Body of pancreas (tissue), 4 donors: ENCODE measurements at regions not wholly inside any gene's neighbourhood (a gene's known extent, or its start where the extent isn't known, plus 50 kb on each side); places are given as distances from the start of the nearest gene placed in this dataset.

ENCODE experiments used
- POLR2A ChIP-seq, 3 donors: fragments of 450-650 bp; IDR thresholded peaks; one replicate each; pipeline ENCODE4 v1.6.1; 2016; ENCODE audit warnings: antibody characterized with exemption in 3 of 3, mild to moderate bottlenecking in 2 of 3
- TF ChIP-seq, protein P1 (sequence below), 7 experiments: fragments of 450-650 bp in 4 of 7; fragments of 200-600 bp in 3 of 7; sonication (generic) in 3 of 7; IDR thresholded peaks; one replicate each; pipeline ENCODE4 v1.5.1; 2016 to 2019; ENCODE audit warnings: antibody characterized with exemption in 7 of 7

DNA sequence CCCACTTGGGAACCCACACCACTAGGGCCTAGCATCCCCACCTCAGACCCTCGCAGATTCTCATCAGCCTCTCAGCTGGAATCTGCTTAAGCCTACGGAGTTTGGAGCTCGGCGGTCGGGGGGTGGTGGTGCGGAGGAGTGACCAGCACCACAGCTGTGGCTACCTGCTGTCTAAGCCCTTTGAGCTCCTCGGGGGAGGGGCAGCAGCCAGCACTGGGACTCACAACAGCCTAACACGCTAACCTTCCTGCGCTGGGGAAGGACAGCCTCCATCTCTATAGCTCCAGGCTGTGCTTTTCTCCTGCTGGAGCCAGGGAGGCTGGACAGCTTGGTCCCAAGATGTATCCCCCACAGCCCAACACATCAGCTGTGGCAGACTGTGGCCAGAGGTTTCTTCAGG is 281.5 kb downstream of the USP46 start:
- TF ChIP-seq, protein P1, sequence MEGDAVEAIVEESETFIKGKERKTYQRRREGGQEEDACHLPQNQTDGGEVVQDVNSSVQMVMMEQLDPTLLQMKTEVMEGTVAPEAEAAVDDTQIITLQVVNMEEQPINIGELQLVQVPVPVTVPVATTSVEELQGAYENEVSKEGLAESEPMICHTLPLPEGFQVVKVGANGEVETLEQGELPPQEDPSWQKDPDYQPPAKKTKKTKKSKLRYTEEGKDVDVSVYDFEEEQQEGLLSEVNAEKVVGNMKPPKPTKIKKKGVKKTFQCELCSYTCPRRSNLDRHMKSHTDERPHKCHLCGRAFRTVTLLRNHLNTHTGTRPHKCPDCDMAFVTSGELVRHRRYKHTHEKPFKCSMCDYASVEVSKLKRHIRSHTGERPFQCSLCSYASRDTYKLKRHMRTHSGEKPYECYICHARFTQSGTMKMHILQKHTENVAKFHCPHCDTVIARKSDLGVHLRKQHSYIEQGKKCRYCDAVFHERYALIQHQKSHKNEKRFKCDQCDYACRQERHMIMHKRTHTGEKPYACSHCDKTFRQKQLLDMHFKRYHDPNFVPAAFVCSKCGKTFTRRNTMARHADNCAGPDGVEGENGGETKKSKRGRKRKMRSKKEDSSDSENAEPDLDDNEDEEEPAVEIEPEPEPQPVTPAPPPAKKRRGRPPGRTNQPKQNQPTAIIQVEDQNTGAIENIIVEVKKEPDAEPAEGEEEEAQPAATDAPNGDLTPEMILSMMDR (IDR thresholded peaks at IDR 0.05), result no peak
- no peak for TF ChIP-seq POLR2A (IDR thresholded peaks at IDR 0.05)
